GM21619 (cell line): ENCODE measurements at regions not wholly inside any gene's neighbourhood (a gene's known extent, or its start where the extent isn't known, plus 50 kb on each side); places are given as distances from the start of the nearest gene placed in this dataset.
"Not testable (repeated sequence)": the region's sequence is repeated elsewhere in the genome, so short reads cannot be mapped to it uniquely, and the experiment has no call there.

Experiments
- ATAC-seq: cut with Tn5 transposase; IDR thresholded peaks from one replicate; pipeline ENCODE4 v1.9.1; 2021; ENCODE audit not compliant: unreplicated experiment

DNA sequence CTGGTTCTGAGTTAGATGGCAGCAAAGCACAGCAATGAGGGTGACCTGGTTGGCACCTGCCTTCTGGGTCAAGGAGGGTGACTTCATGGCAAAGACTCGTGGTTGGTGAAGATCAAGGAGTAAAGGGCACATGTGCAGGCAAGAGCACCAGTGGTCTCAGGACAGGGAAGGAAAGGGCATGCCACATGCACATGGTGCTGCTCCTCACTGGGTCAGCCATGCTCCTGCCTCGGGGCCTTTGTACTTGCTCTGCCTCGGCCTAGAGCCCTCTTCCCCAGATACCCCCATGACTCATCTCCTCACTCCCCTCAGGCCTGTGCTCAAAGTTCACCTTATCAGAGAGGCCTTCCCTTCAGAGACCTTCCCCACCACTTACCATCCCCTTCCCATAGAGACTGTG is 106.7 kb upstream of the KDM7A start:
- no peak for ATAC-seq

DNA sequence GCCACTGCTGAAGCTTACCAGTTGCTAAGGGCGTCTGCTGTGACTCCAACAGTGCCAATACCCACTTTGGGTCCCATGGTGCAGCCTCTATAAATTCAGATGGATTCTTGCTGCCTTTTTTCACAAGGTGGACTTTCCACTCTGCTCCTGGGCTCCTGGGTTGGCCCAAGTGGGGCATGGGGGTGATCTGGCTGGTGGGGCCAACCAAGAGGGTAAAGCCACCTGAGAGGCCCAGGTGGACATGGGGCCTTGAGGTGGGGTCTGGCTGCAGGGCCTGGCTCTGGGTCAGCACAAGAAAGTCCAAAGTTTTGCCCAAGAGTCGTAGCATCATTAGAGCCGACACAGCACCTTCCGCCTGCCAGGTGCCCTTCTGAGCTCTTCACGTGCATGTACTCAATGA is 105.2 kb upstream of the KDM7A start:
- ATAC-seq: no peak

DNA sequence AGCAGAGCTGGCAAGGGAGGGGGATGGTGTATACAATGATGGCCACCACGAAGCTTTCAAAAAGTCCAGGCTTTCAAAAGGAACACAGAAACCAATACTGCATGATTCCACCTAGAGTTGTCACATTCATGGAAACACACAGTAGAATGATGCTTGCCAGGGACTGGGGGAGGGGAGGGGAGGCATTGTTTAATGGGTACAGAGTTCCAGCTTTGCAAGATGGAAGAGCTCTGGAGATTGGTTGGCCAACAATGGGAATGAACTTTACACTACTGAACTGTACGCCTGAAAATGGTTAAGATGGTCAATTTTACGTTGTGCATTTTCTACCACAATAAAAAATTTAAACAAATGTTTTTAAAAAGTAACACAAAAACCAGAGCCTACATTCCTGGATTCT is 104.5 kb upstream of the KDM7A start:
- ATAC-seq: no peak

DNA sequence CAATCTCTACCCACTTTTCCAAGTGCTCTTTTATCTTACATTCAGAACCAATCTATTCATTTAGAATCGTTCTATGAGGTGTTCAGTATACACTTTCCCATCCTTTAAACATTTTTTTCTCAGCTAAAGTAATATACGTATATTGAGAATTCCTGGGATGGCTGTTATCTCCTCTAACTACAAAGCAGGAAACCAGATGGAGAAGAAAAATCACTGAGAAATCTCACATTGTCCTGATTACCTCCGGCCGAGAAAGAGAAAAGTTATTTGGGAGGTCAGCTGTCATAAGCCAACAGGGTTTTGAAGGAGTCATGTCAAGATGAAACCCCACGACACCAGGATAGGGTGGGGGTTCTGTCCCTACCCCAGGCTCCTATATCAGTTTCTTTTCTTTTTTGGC is 99.2 kb upstream of the KDM7A start:
- no peak for ATAC-seq

DNA sequence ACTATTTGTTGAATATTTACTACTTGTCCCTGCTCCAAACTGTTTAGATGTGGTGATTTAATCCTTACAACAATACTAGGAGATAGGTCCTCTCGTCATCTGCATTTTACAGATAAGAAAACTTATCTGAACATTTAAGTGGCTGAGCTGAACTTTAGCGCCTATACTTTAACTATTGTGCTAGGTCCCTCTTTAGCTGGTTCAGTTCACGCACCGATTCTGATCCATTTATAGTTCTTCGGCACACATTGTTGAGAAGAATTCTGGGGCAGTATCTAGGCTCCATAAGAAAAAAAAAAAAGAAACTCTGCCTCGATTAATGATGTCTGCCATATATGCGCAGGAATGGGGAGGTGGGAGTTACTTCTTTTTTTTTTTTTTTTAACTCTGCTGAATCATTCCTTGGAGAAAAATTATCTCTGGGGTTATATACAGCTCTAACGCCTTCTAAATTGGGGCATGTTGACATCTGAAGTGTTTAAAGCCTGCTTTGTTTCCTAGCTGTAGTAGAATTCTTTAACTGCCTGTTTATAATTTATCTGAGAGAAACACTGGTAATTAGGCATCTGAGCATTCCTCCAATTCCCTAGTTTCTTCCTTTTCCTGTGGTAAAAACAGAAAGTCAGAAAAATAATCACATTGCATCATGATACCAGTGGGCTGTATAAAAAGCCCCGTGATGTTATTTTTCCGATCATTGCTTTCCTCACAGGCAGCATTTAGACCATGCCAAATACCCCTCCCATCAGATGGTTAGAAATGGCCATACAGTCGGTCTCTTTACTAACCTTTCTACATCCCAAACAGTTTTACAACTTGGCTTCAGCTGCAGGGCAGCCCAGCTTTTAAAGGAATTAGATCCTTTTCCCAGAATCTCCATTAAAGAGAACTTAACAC is 98.5 kb upstream of the KDM7A start:
- no peak for ATAC-seq

GRCh38 chr7:140273417-140273816 is 96.6 kb upstream of the KDM7A start:
- ATAC-seq: no peak

DNA sequence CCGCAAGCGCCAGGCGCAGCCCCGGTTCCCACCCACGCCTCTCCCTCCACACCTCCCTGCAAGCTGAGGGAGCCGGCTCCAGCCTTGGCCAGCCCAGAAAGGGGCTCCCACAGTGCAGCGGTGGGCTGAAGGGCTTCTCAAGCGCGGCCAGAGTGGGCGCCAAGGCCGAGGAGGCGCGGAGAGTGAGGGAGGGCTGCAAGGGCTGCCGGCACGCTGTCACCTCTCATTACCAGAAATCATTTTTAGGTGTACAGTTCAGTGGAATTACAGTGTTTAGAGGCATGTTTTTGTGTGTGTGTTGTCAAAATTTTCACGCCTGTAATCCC is 94.8 kb upstream of the KDM7A start:
- not testable (repeated sequence) for ATAC-seq

- no peak for ATAC-seq
Measured at GRCh38 chr7:140269004-140269638, 92.3 kb upstream of the KDM7A start.

- ATAC-seq: no peak
Measured at GRCh38 chr7:140267381-140268226, 90.8 kb upstream of the KDM7A start.

DNA sequence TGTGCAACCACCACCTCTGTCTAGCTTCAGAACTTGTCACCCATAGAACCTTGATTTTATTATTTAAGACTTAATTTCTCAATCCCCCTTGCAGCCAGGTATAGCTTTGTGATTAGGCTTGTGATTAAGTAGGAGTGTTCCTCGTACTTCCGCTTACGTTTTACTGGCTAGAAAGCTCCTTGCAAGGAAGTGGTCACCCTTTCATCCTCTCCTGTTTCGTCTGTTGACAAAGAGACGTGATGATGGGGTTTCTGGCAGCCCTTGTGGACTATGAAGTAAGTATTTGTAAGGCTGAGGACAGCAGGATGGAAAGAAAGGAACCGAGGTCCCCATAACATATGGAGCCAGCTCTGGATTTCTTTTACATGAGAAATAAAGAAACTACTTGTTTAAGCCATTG is 86.5 kb upstream of the KDM7A start:
- no peak for ATAC-seq

- ATAC-seq: no peak
Measured at GRCh38 chr7:140262242-140262903, 85.6 kb upstream of the KDM7A start.

DNA sequence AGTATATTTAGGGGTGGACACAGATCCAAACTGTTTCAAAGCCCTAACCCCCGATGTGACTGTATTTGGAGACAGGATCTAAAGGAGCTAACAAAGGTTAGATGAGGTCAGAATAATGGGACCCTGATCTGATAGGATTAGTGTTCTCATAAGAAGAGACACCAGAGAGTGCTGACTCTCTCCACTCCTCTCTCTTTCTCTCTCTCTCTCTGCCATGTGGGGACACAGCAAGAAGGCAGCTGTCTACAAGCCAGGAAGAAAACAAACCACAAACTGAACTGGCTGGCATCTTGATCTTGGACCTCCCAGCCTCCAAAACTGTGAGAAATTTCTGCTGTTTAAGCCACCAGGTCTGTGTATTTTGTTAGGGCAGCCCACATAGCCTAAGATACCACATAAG is 84.7 kb upstream of the KDM7A start:
- ATAC-seq: no peak

DNA sequence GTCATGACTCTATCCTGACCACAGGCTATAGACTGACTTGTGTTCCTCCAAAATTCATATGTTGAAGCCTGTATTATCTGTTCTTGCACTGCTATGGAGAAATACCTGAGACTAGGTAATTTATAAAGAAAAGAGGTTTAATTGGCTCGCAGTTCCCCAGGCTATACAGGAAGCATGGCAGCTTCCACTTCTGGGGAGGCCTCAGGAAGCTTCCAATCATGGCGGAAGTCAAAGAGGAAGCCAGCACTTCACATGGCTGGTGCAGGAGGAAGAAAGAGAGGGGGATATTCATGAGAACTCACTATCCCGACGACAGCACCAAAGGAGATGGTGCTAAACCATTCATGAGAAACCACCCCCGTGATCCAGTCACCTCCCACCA is 84.3 kb upstream of the KDM7A start:
- no peak for ATAC-seq

DNA sequence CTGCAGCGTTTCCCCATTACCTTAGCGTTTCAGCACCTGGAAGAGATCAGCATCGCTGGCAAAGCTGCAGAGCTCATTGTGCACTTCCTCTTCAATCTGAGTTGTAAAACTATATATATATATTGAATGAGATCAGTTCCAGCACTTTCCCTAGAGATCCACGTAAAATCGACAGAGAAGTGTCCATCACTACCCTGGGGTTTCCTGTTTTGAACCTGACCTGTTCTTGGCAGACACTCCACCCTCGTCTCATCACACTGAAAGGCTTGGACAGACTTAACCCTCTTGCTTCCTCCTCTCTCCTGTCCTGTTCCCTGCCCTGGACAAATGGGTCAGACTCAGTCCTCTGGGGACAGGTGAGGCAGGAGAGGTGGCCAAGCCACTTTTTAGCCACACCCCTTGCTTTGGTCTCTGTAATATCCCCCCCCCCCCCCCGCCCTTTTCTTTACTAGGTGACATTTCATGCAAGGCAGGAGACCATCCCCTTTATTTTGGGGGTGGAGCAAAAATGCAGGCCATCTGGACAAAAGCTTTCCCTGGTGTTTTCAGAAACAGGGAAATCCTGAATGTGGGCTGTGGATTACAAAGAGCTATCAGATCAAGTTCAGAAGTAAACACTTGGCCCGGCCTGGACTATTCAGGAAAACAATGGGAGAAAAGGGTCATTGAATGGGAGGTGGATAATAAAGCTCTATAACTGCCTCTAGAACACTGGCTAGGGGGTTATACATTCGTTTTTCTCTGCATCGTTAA is 83.7 kb upstream of the KDM7A start:
- ATAC-seq: no peak

GRCh38 chr7:140257278-140257677 is 80.5 kb upstream of the KDM7A start:
- not testable (repeated sequence) for ATAC-seq

DNA sequence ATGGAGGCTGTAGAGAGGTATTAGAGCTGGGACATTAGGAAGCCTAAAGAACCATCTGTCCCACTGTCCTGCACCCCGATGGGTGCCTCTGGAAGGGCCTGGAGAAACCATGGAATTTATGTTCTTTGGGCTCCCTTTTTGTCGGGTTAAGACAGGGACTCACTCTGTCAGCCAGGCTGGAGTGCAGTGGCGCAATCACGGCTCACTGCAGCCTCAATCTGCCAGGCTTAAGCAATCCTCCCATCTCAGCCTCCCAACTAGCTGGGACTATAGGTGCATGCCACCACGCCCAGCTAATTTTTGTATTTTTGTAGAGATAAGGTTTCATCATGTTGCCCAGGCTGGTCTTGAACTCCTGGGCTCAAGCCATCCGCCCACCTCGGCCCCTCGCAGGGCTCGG is 78.2 kb upstream of the KDM7A start:
- ATAC-seq: not testable (repeated sequence)

DNA sequence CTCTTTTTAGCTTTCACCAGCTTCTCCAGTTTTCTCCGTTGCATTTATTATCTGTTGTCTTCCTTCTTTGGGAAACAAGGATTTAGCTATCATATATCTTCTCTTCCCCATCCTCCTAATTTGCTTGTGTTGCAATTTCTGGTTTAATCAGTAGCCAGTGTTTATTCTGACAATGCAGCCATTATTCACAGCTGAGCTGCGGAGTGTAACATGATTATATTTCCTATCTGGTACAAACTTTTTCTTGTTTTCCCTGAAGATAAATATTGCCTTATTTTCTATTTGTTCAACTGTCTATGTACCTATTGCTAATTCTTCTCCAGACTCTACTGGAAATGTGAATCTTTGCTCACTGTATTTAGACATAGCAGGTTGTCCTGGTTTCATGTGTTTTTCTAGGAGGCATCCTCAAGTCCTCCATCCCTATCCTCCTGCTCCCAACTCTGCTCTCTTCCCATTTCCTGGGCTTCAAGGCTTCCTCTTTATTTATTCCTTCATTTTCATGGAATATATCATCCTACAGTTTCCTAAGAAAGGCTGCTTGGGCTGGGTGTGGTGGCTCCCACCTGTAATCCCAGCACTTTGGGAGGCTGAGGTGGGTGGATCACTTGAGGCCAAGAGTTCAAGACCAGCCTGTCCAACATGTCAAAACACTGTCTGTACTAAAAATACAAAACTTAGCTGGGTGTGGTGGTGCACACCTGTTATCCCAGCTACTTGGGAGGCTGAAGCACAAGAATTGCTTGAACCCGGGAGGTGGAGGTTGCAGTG is 72.4 kb upstream of the KDM7A start:
- no peak for ATAC-seq

- ATAC-seq: no peak
Measured at GRCh38 chr7:140247559-140247958, 70.8 kb upstream of the KDM7A start.

GRCh38 chr7:140245611-140246105 is 68.9 kb upstream of the KDM7A start:
- ATAC-seq: no peak
